T47D (cell line): ENCODE measurements at regions not wholly inside any gene's neighbourhood (a gene's known extent, or its start where the extent isn't known, plus 50 kb on each side); places are given as distances from the start of the nearest gene placed in this dataset.

ENCODE experiments used
- DNase-seq, 2 experiments: peaks; one replicate each; pipeline versions ENCODE4 v3.0.0 to v3.0.0-alpha.2; 2011 to 2012; ENCODE audit warnings: low read depth in 1 of 2, low spot score in 1 of 2
- JUND ChIP-seq: IDR thresholded peaks from 2 replicates; pipeline ENCODE4 v1.6.1; 2012; ENCODE audit warnings: low read depth
- in situ Hi-C: cut with HindIII; loops from 2 replicates; pipeline ENCODE4 v1.10.0; 2016; ENCODE audit warnings: low sequenced_read_pairs, low pct_unique_long_range_greater_than_20kb

- TF ChIP-seq JUND = no peak
- in situ Hi-C loops = no loop called here
Observed at GRCh38 chr13:105395041-105395440, 1140.4 kb downstream of the EFNB2 start.

GRCh38 chr13:105389373-105389772 is 1146.1 kb downstream of the EFNB2 start:
- in situ Hi-C loops = no loop called here
- no peak for TF ChIP-seq JUND
- DNase-seq = no peak

More at GRCh38 chr13:105395041-105395440, 1140.4 kb downstream of the EFNB2 start:
- DNase-seq = no peak

- no peak for TF ChIP-seq JUND
- in situ Hi-C loops = no loop called here
- DNase-seq = no peak
Observed at GRCh38 chr13:105377452-105377851, 1158.0 kb downstream of the EFNB2 start.

- TF ChIP-seq JUND = no peak
- no peak for DNase-seq
- in situ Hi-C loops = no loop called here
Observed at GRCh38 chr13:105370011-105370650, 1165.3 kb downstream of the EFNB2 start.

GRCh38 chr13:105368781-105369180 is 1166.7 kb downstream of the EFNB2 start:
- in situ Hi-C loops = no loop called here
- TF ChIP-seq JUND = no peak
- no peak for DNase-seq

- in situ Hi-C loops = no loop called here
- no peak for TF ChIP-seq JUND
- DNase-seq = no peak
Observed at GRCh38 chr13:105365831-105366230, 1169.6 kb downstream of the EFNB2 start.

DNA sequence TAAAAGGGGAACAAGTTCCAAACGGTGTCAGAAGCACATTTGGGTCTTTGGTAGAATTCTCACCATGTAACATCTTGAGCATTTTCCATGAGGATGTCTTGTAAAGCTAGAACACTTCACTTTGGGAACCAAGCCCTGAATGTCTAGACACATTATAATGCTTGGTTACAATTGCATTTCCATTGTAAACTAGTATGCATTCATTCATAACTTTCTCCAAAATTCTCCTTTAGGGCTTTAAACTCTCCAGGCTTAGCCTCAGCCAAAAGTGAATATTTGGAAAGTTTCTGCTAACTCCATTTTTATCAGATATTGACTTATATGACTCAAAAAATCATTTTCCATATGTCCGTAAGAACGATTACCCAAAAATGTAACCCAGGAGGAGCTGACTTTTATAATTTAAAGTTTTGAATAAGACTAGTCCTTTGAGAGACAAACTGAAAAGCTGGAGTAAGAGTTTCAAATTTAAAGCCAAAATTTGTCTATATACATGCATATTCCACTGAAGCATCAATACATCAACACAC is 1170.4 kb downstream of the EFNB2 start:
- DNase-seq = no peak
- in situ Hi-C loops = no loop called here
- no peak for TF ChIP-seq JUND

- no peak for DNase-seq
- no peak for TF ChIP-seq JUND
- in situ Hi-C loops = no loop called here
Observed at GRCh38 chr13:105364191-105364590, 1171.3 kb downstream of the EFNB2 start.

DNA sequence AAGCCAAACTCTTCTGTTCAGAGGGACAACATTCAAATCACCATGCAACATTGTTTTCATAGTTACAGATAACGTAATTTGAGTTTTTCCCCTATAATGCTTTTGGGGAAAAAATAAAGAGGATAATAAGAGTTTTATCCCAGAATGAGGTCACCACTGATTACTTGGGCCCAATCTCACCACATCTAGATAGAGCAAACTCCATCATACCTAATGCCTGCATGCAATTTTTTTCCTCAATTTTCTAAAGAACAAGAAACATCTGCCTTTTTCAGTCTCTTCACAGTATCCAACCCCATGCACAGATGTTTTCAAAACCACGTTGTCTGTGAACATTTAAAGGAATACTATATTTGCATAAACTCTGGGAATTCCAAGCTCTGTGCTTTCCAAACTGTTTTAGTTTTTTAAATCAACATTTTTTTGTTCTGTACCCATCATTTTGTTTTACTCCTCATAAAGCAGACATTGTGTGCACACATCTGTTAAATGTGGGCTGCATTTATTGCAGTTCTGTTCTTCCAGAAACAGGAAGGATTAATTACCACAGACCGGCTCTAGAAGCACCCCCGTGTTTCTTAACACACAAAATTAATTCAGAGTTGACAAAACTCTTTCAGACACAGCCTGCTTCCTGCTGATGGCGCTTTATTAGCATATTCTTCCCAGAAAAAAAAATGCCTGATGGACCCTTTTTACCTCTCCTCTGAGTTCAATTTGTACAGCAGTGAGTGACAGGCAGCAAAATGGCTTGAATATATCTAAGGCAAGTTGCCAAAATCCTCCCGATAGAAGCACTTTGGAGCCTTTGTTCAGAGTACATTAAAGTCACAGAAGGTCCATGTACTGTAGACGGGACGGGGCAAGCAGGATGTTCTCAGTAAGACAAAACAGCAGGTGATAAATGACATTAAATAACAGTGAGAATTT is 1171.9 kb downstream of the EFNB2 start:
- TF ChIP-seq JUND = no peak
- DNase-seq = no peak
- in situ Hi-C loops = no loop called here

- DNase-seq = no peak
- TF ChIP-seq JUND = no peak
- in situ Hi-C loops = no loop called here
Observed at GRCh38 chr13:105353654-105354053, 1181.8 kb downstream of the EFNB2 start.

DNA sequence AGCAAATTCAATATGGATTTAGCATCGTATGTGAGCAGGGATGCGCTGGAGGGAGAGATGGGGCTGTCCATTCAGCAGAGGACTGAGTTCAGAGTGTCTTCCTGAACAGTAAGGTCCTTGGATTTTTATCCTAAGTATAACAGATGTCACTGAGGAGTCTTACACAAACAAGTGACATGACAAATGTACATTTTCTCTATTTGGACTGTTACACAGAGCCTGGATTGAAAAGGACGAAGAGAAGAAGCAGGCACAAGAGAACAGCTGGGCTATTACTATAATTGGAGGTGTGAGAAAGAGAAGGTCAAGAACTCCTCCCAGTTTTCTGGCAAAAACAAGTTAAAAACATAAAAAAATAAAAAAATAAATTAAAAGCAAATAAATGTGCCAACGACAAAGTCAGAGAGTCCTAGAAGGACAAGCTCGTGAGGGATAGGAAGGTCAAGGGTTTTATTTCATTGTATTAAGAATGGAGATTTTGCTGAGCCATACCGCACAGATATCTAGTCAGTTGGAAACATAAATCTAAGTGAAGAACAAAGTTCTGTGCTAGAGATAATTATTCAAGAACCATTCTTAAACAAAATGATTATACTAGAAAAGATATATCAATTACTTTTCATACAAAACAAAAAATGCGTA is 1186.3 kb downstream of the EFNB2 start:
- no peak for TF ChIP-seq JUND
- in situ Hi-C loops = no loop called here
- DNase-seq = no peak

GRCh38 chr13:105346141-105346775 is 1189.2 kb downstream of the EFNB2 start:
- DNase-seq = no peak
- TF ChIP-seq JUND = no peak
- in situ Hi-C loops = no loop called here
